Left forelimb (tissue), 1 donor: ENCODE measurements at regions not wholly inside any gene's neighbourhood (a gene's known extent, or its start where the extent isn't known, plus 50 kb on each side); places are given as distances from the start of the nearest gene placed in this dataset.

Experiments used
- DNase-seq: peaks from one replicate; pipeline ENCODE4 v3.0.0-alpha.2; 2018; ENCODE audit warnings: low spot score

- DNase-seq, result no peak
Measured at GRCh38 chr19:32251634-32252332, 93.6 kb upstream of the ZNF507 start.

DNA sequence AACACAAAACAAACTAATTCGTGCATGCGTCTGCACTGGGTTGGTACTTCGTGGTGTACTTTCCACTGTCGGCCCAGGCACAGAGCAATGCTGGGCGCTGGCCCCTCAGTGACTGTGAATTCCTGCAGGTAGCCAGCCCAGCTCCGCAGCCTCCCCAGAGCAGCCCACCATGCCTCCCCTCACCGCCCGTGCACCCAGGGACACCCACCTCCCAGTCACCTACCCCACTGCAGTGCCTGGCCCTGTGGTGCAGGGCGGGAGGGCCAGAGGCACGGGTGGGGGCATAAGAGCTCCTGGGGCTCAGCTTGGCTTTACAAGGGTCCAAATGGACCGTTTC is 93.1 kb upstream of the ZNF507 start:
- DNase-seq, result no peak

- DNase-seq, result no peak
Measured at GRCh38 chr19:32253683-32254508, 91.5 kb upstream of the ZNF507 start.

GRCh38 chr19:32254509-32254890 is 90.9 kb upstream of the ZNF507 start:
- no peak for DNase-seq

DNA sequence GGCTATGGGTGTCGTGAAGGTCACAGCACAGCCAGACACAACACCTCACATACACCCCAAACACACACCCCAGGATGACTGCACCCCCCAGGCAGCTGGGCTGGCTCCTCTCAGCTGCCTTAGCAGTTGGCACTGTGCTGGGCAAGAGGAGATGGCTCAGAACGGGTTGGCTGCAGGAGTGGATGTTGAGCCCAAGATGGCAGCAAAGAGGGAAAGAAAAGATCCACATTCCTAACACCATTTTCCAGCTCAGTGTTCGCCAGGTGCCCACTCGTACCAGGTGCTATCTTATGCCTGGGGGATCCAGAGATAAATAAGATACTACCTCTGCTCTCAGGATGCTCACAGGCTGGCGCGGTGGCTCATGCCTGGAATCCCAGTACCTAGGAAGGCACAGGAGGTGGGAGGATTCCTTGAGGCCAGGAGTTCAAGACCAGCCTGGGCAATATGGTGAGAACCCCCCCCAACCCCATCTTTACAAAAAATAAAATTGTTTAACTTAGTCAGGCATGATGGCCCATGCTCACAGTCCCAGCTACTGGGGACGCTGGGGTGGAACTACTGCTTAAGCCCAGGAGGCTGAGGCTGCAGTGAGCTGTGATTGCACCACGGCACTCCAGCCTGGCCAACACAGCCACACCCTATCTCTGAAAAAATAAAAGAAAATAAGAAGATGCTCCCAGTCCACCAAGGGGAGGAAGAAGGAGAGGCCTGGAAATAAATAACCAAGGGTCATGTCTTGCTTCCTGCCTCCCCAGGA is 89.7 kb upstream of the ZNF507 start:
- no peak for DNase-seq

GRCh38 chr19:32256341-32256975 is 89.0 kb upstream of the ZNF507 start:
- DNase-seq, result no peak

DNA sequence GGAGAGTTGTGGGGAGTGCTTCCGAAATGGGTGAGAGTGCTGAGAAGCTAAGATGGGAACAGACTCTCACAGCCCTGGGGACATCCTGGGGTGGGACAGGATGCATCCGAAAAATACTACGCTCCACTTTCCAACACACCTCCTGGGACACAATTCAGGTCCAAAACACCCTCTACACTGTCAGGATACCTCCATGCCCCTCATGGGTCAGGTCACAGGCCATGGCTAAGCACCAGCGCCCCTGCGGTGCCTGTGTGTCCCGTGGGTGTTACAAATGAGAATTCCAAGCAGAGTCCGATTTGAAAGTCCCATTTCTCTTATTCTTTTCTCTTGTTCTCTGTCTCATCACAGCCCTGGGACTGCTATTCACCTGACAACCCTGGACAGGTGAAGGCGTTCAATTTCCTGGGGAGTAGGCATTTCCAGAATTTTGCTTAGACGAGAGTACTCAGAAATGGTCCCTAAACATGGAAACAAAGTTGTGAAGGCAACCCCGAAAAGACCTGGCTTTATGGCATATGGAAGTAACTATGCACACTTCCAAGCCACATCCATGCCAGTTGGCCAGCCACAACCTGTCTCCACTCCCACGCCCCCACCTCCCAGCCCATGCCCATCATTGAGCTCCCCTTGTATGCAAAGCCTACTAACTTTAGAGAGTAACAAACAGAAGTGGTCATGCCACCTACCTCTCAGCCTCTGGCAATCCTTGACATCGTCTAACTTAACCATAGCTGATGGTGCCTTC is 87.9 kb upstream of the ZNF507 start:
- DNase-seq, result no peak

DNA sequence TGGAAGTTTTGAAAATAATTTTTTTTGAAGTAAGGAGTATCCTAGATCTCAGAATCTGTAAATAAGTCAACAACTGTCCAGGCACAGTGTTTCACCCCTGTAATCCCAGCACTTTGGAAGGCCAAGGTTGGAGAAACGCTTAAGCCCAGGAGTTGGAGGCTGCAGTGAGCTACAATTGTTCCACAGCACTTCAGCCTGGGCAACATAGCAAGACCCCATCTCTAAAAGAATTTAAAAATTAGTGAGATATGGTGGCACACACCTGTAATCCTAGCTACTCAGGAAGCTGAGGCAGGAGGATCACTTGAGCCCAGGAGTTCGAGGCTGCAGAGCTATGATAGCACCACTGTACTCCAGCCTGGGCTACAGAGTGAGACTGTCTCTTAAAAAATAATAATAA is 87.2 kb upstream of the ZNF507 start:
- DNase-seq, result no peak

DNA sequence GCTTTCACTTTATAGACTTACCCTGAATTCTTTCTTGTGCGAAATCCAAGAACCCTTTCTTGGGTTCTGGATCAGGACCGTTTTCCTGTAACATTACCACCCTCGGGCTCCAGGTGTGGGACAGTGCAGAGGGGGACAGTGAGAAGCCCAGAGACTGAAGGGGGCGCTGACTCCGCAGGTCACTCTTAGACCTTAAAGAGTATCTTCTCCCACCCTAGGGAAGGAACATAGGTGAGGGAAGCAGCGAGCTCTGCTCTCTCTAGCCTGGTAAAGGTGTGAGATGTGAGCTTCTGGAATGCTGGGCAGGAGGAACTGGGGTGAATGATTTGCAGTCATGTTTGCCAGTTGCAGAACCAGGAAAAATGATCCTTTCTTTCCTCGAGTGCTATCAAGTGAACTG is 80.8 kb upstream of the ZNF507 start:
- DNase-seq, result no peak

DNA sequence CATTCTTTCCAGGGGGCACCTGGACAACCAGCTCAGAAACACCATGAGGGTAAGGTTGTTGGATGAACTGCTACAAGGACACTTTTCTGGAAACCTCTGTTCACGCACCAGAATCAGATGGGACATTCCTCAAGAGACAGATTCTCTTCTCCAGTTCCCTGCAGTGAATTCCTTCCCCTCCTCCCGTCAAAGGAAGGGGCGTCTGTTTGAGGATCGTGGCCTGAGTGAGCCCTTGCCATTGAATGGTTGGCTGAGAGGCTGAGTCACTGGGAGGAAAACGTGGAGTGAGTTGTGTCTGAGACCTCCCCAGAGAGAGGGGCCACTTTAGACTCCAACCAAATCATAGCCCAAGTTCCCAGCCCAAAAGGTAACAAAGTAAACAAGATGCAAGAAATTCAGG is 79.4 kb upstream of the ZNF507 start:
- no peak for DNase-seq

DNA sequence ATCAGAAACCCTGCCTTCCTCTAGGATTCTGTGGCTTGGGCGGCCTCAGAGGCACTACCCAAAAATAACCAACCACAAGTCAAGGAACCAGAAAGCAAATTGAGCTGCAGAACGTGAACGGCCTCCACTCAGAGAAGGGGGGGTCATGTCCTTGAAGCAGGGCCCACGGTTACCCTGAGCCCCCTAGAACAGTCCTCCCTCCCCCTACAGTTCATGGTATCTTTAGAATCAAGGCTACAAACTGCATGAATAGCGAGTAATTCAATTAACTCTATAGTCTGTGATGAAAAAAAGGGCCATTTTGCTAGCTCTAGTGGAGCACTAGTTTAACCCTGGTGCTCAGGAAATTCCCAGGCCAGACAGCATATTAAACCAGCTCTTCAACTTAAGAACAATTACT is 79.0 kb upstream of the ZNF507 start:
- no peak for DNase-seq

DNA sequence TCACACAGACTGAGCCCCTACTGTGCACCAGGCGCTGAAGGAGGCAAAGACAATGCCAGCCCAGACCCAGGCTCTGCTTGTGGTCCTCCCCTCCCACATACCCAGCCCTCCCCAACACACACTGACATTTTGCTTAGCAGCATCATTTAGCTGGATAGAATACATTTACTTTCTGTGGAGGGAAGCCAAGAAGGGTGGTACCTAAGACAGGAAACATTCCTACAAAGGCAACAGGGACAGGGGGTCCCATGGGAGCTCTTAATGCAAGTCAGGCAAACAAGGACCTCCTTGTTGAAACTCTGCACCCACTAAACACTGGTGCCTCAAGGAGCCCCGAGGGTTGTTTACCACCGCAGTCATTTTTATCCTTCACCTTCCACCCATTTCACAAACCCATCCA is 77.0 kb upstream of the ZNF507 start:
- no peak for DNase-seq

DNA sequence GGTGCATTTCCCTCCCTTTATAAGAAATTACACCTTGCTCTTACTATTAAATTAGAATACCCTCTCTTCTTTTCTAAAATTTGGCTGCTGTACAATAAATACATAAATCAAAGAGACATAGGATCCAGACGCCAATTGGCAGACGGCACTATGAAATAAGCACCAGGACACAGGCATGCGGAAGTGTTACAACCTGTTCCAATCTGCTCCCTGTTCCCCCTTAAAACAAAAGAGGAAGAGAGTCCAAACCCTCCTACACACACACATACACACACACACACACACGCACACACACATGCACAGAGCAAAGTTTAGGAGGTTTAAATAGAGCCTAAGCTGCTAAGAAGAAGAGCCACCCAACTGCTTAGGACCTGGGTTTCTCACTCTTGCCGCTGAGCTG is 75.6 kb upstream of the ZNF507 start:
- DNase-seq, result no peak

- no peak for DNase-seq
Measured at GRCh38 chr19:32273483-32273882, 71.9 kb upstream of the ZNF507 start.

DNA sequence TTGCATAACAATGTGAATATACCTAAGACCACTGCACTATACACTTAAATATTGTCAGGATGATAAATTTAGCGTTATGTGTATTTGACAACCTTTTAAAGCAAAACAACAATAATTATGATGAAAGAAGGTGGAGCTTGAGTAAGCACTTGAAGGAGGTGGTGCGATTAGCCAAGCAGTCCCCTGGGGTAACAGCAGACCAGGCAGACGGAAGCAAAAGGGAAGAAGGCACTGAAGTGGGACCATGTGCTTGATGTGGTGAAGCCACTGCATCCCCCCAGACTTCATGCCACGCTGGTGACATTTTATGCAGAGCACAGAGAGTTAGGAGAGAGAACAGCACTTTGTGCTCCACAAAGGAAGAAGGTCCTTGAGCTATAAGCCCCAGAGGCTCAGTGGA is 58.3 kb upstream of the ZNF507 start:
- no peak for DNase-seq

- DNase-seq, result no peak
Measured at GRCh38 chr19:32287811-32288227, 57.6 kb upstream of the ZNF507 start.

DNA sequence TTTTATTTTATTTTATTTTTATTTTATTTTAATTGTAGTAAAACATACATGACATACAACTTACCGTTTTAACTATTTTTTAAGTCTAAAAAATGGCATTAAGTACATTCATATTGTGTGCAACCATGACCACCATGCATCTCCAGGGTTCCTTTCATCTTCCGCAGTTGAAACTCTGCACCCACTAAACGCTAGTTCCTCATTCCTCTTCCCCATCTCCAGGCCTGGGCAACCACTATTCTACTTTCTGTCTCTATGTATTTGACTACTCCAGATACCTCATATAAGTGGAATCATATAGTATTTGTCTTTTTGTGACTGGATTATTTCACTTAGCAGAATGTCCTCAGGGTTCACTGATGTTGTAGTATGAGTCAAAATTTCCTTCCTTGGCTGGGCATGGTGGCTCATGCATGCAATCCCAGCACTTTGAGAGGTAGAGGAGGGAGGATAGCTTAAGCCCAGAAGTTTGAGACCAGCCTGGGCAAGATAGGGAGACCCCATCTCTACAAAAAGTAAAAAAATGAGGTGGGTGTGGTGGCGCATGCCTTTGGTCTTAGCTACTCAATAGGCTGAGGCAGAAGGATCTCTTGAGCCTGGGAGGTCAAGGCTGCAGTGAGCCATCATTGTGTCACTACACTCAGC is 55.7 kb upstream of the ZNF507 start:
- DNase-seq, result no peak

DNA sequence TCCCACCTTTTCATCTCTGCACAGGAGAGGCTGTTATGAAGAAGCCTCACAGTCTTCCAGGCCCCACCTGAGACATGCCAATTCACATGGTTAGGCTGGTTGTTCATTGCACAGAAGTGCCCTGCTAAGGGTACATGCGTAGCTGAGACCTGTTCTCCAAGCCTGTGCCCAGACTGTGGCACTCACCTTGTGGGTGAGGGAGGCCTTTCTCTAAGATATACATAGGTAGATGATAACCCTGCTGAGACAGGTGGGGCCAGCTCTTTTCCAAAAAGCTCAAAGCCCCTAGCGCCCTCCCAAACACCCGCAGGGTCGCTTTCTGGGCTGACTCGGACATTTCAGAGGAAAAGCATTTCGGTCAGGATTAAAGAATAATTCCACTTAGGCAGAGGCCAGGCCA is 53.5 kb upstream of the ZNF507 start:
- DNase-seq, result no peak

GRCh38 chr19:32294871-32295438 is 50.5 kb upstream of the ZNF507 start:
- no peak for DNase-seq
